Activated CD8-positive, alpha-beta T cell treated with anti-CD3 and anti-CD28 coated beads for 36 hours (primary cell): ENCODE measurements at regions not wholly inside any gene's neighbourhood (a gene's known extent, or its start where the extent isn't known, plus 50 kb on each side); places are given as distances from the start of the nearest gene placed in this dataset.

Experiments used
- ATAC-seq: fragments of 200-7000 bp; cut with Tn5 transposase; one replicate; pipeline ENCODE4 v1.10.0; 2021; ENCODE audit warnings: mild to moderate bottlenecking, moderate library complexity
- CTCF ChIA-PET: fragments of 350-600 bp; sonication (Branson Sonifier 250); formaldehyde crosslinking; loops from one replicate; lab custom pipeline; 2021; ENCODE audit warnings: antibody characterized with exemption; lab: Charles Lee
- POLR2A ChIA-PET: fragments of 350-600 bp; sonication (Branson Sonifier 250); formaldehyde crosslinking; loops from one replicate; lab custom pipeline; 2021; ENCODE audit warnings: antibody characterized with exemption; lab: Charles Lee
- DNase-seq: peaks from one replicate; pipeline ENCODE4 v3.0.0-alpha.2; 2020
- H3K27ac Mint-ChIP-seq: one replicate; pipeline ENCODE4 v1.8.0; 2021; ENCODE audit warnings: mild to moderate bottlenecking, mixed read lengths
- H3K27me3 Mint-ChIP-seq: one replicate; pipeline ENCODE4 v1.8.0; 2021; ENCODE audit warnings: mixed read lengths
- H3K36me3 Mint-ChIP-seq: one replicate; pipeline ENCODE4 v1.8.0; 2021; ENCODE audit warnings: low read depth, mixed read lengths
- H3K4me1 Mint-ChIP-seq: one replicate; pipeline ENCODE4 v1.8.0; 2021; ENCODE audit warnings: low read depth, mixed read lengths
- H3K4me3 Mint-ChIP-seq: one replicate; pipeline ENCODE4 v1.8.0; 2021; ENCODE audit warnings: mild to moderate bottlenecking, moderate library complexity, mixed read lengths
- H3K9me3 Mint-ChIP-seq: one replicate; pipeline ENCODE4 v1.8.0; 2021; ENCODE audit warnings: mixed read lengths
- intact Hi-C: fragments of 100-400 bp; cut with micrococcal nuclease; formaldehyde crosslinking; loops from one replicate; pipeline ENCODE4 v1.10.0; 2022
- TF ChIP-seq, protein P1 (sequence below): fragments of 200-600 bp; IDR thresholded peaks from one replicate; pipeline ENCODE4 v1.8.0; 2022; ENCODE audit warnings: antibody characterized with exemption, mild to moderate bottlenecking

- POLR2A ChIA-PET: no interaction called here
- Mint-ChIP-seq H3K27me3 (peaks cover 23% of the 10 kb centered on the region), H3K27ac (no peak overlapping the region), H3K4me3 (no peak overlapping the region), H3K9me3 (no peaks in the 10 kb centered on the region), H3K36me3 (no peaks in the 10 kb centered on the region), H3K4me1 (peaks cover 14% of the 10 kb centered on the region)
- DNase-seq: no peak
- CTCF ChIA-PET: no interaction called here
- intact Hi-C loops: no loop called here
- no peak for ATAC-seq
- TF ChIP-seq, protein P1, sequence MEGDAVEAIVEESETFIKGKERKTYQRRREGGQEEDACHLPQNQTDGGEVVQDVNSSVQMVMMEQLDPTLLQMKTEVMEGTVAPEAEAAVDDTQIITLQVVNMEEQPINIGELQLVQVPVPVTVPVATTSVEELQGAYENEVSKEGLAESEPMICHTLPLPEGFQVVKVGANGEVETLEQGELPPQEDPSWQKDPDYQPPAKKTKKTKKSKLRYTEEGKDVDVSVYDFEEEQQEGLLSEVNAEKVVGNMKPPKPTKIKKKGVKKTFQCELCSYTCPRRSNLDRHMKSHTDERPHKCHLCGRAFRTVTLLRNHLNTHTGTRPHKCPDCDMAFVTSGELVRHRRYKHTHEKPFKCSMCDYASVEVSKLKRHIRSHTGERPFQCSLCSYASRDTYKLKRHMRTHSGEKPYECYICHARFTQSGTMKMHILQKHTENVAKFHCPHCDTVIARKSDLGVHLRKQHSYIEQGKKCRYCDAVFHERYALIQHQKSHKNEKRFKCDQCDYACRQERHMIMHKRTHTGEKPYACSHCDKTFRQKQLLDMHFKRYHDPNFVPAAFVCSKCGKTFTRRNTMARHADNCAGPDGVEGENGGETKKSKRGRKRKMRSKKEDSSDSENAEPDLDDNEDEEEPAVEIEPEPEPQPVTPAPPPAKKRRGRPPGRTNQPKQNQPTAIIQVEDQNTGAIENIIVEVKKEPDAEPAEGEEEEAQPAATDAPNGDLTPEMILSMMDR: no peak
Measured at GRCh38 chr16:86447228-86447627, 63.1 kb upstream of the FOXF1 start.

DNA sequence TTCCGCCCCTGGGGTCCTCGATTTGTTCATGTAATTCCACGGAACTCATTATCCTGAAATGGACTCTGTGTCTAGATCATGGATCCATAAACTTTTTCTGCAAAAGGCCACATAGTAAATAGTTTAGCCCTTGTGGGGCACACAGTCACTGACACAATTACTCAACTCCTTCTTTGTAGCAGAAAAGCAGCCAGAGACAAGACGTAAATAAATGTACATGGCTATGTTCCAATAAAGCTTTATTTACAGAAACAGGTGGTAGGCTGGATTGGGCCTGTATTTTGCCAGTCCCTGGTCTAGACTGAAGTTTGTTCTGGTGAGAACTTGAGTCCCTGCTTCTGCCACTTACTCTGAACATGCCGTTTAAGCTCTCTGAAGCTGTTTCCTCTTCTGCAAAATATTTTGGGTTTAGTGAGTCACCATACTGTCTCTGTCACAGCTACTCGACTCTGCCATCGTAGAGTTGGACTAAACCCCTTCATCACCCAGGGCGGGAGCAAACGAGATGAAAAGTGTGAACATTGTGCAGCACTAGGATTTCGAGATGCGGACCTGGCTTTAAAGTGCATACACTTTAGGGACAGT, 61.9 kb upstream of the FOXF1 start:
- ChIA-PET POLR2A (no interaction called here), CTCF (no interaction called here)
- H3K4me3 Mint-ChIP-seq: no peak overlapping the region
- TF ChIP-seq, protein P1: no peak
- no peak for DNase-seq
- H3K27me3 Mint-ChIP-seq: peaks cover 18% of the 10 kb centered on the region
- peaks cover 14% of the 10 kb centered on the region for H3K4me1 Mint-ChIP-seq
- no peak for ATAC-seq
- H3K36me3 Mint-ChIP-seq: no peaks in the 10 kb centered on the region
- no peaks in the 10 kb centered on the region for H3K9me3 Mint-ChIP-seq
- no peak overlapping the region for H3K27ac Mint-ChIP-seq
- intact Hi-C loops: no loop called here

GRCh38 chr16:86449446-86450095, 60.8 kb upstream of the FOXF1 start:
- Mint-ChIP-seq H3K4me3 (no peak overlapping the region), H3K36me3 (no peaks in the 10 kb centered on the region), H3K27me3 (peaks cover 14% of the 10 kb centered on the region), H3K9me3 (no peaks in the 10 kb centered on the region), H3K4me1 (peaks cover 10% of the 10 kb centered on the region), H3K27ac (no peak overlapping the region)
- ATAC-seq (no peak), DNase-seq (no peak)
- intact Hi-C loops: no loop called here
- ChIA-PET CTCF (no interaction called here), POLR2A (interaction anchor here (0.6 kb wide), 1 partner anchor 902 kb away, joined by 6 read pairs; no protein-coding TSS in a partner anchor)
- TF ChIP-seq, protein P1: no peak

GRCh38 chr16:86450691-86451090, 59.6 kb upstream of the FOXF1 start:
- DNase-seq: no peak
- Mint-ChIP-seq H3K9me3 (no peaks in the 10 kb centered on the region), H3K36me3 (no peaks in the 10 kb centered on the region), H3K4me1 (peaks cover 10% of the 10 kb centered on the region), H3K27ac (no peak overlapping the region), H3K4me3 (no peak overlapping the region), H3K27me3 (peaks cover 11% of the 10 kb centered on the region)
- TF ChIP-seq, protein P1: no peak
- ChIA-PET CTCF (no interaction called here), POLR2A (no interaction called here)
- intact Hi-C loops: no loop called here
- ATAC-seq: no peak

- peaks cover 6% of the 10 kb centered on the region for H3K27me3 Mint-ChIP-seq
- no peak for DNase-seq
- H3K9me3 Mint-ChIP-seq: no peaks in the 10 kb centered on the region
- CTCF ChIA-PET: no interaction called here
- H3K4me1 Mint-ChIP-seq: peaks cover 10% of the 10 kb centered on the region
- no peak for ATAC-seq
- no peak overlapping the region for H3K27ac Mint-ChIP-seq
- H3K4me3 Mint-ChIP-seq: no peak overlapping the region
- no peaks in the 10 kb centered on the region for H3K36me3 Mint-ChIP-seq
- POLR2A ChIA-PET: no interaction called here
- TF ChIP-seq, protein P1: no peak
- intact Hi-C loops: no loop called here
Measured at GRCh38 chr16:86452451-86452850, 57.9 kb upstream of the FOXF1 start.
